Testis (tissue), 2 donors: ENCODE measurements at regions not wholly inside any gene's neighbourhood (a gene's known extent, or its start where the extent isn't known, plus 50 kb on each side); places are given as distances from the start of the nearest gene placed in this dataset.

ENCODE experiments used
- CTCF ChIP-seq, 3 experiments: fragments of 450-650 bp in 2 of 3; fragments of 200-600 bp in 1 of 3; sonication (generic) in 1 of 3; IDR thresholded peaks; one replicate each; pipeline ENCODE4 v1.5.1; 2016 to 2019; ENCODE audit warnings: antibody characterized with exemption in 3 of 3, mild to moderate bottlenecking in 2 of 3, moderate library complexity in 1 of 3
- POLR2A ChIP-seq: fragments of 450-650 bp; IDR thresholded peaks from one replicate; pipeline ENCODE4 v1.6.1; 2017; ENCODE audit warnings: antibody characterized with exemption, mild to moderate bottlenecking, moderate library complexity

GRCh38 chr17:5826384-5826783 is 242.1 kb upstream of the NLRP1 start:
- TF ChIP-seq POLR2A = no peak
- TF ChIP-seq CTCF (IDR thresholded peaks at IDR 0.05) = no peak
